ENCODE measurements at regions not wholly inside any gene's neighbourhood (a gene's known extent, or its start where the extent isn't known, plus 50 kb on each side); places are given as distances from the start of the nearest gene placed in this dataset.

DNA sequence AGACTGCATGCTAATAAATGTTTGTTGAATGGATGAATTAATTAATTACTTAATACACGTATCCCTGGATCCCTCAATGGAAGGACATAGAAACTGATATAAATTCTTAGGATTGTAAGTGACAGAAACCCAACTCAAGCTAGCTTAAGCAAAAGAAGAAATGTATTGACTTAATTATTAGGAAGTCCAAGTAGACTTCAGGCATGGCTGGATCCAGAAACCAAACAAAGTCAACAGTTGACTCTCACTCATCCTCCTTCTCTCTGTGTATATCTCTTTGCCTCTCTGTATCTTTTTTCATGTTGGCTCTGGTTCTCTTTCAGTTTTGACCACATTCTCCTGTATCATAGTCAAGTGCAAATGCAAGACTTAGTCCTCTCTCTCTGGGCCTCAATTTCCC lies 82.0 kb upstream of the CTNNBL1 start:
- WGBS, 2 experiments (ENCODE audit: insufficient coverage in 1 of 2, insufficient read length in 1 of 2) = 100% methylated on average over 1 of the region's 1 CpG; no CpG with 5 or more reads in 1 of the 2 experiments
- H3K27me3 Mint-ChIP-seq (ENCODE audit: insufficient read depth) = peaks cover 2% of the 10 kb centered on the region
- TF ChIP-seq, protein P1, sequence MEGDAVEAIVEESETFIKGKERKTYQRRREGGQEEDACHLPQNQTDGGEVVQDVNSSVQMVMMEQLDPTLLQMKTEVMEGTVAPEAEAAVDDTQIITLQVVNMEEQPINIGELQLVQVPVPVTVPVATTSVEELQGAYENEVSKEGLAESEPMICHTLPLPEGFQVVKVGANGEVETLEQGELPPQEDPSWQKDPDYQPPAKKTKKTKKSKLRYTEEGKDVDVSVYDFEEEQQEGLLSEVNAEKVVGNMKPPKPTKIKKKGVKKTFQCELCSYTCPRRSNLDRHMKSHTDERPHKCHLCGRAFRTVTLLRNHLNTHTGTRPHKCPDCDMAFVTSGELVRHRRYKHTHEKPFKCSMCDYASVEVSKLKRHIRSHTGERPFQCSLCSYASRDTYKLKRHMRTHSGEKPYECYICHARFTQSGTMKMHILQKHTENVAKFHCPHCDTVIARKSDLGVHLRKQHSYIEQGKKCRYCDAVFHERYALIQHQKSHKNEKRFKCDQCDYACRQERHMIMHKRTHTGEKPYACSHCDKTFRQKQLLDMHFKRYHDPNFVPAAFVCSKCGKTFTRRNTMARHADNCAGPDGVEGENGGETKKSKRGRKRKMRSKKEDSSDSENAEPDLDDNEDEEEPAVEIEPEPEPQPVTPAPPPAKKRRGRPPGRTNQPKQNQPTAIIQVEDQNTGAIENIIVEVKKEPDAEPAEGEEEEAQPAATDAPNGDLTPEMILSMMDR (conservative IDR thresholded peaks at IDR 0.05) = no peak
- no peak for DNase-seq
- H3K27ac Mint-ChIP-seq = no peak overlapping the region
- H3K4me3 ChIP-seq (ENCODE audit: low read length) = no peak overlapping the region
- H3K9ac ChIP-seq (ENCODE audit: extremely low read depth, low read length, poor library complexity, severe bottlenecking) = no peak overlapping the region
- peaks cover under 1% of the 10 kb centered on the region for H3K27me3 ChIP-seq (ENCODE audit: control insufficient read depth, insufficient read depth, low read length, poor library complexity, severe bottlenecking)
- H3K36me3 ChIP-seq (ENCODE audit: control insufficient read depth, insufficient read depth, low read length) = no peaks in the 10 kb centered on the region
- H3K4me1 Mint-ChIP-seq = no peaks in the 10 kb centered on the region
- no peaks in the 10 kb centered on the region for H3K36me3 Mint-ChIP-seq (ENCODE audit: low read depth)
- no peaks in the 10 kb centered on the region for H3K9me3 Mint-ChIP-seq
- no peak overlapping the region for H3K27ac ChIP-seq (ENCODE audit: low read depth, low read length)
- no peaks in the 10 kb centered on the region for H3K4me1 ChIP-seq (ENCODE audit: control insufficient read depth, insufficient read depth, low read length)
- no peaks in the 10 kb centered on the region for H3K9me3 ChIP-seq (ENCODE audit: control insufficient read depth, low read length)
- H3K4me3 Mint-ChIP-seq = no peak overlapping the region

DNA sequence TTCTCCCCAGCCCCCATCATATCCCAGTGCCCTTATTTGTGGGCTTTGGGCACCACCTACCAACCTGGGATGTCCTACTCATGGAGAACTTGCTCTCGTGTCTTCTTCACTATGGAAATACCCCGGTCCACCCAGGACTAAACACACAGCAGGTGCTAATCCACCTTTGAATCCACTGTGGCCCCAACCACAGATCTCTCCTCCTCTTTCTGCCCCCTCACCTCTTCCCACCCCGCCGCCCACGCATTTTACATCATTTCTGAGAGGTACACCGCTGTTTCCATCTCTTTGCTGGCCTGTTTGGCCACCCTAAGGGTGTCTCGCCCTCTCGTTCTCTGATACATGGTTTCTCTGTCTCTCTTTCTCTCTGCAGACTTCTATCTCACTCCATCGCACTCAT lies 82.5 kb upstream of the CTNNBL1 start:
- Histone ChIP-seq H3K9ac (ENCODE audit: extremely low read depth, low read length, poor library complexity, severe bottlenecking) (no peak overlapping the region), H3K4me3 (ENCODE audit: low read length) (no peak overlapping the region), H3K4me1 (ENCODE audit: control insufficient read depth, insufficient read depth, low read length) (no peaks in the 10 kb centered on the region), H3K27ac (ENCODE audit: low read depth, low read length) (no peak overlapping the region), H3K27me3 (ENCODE audit: control insufficient read depth, insufficient read depth, low read length, poor library complexity, severe bottlenecking) (no peaks in the 10 kb centered on the region), H3K9me3 (ENCODE audit: control insufficient read depth, low read length) (no peaks in the 10 kb centered on the region), H3K36me3 (ENCODE audit: control insufficient read depth, insufficient read depth, low read length) (no peaks in the 10 kb centered on the region)
- no peak for DNase-seq
- H3K9me3 Mint-ChIP-seq = no peaks in the 10 kb centered on the region
- no peak overlapping the region for H3K4me3 Mint-ChIP-seq
- WGBS, 2 experiments (ENCODE audit: insufficient coverage in 1 of 2, insufficient read length in 1 of 2) = 88 to 95% methylated on average over 8 to 9 of the region's 9 CpGs
- H3K27ac Mint-ChIP-seq = no peak overlapping the region
- H3K36me3 Mint-ChIP-seq (ENCODE audit: low read depth) = no peaks in the 10 kb centered on the region
- H3K4me1 Mint-ChIP-seq = no peaks in the 10 kb centered on the region
- TF ChIP-seq, protein P1 (conservative IDR thresholded peaks at IDR 0.05) = no peak
- H3K27me3 Mint-ChIP-seq (ENCODE audit: insufficient read depth) = peaks cover 2% of the 10 kb centered on the region

DNA sequence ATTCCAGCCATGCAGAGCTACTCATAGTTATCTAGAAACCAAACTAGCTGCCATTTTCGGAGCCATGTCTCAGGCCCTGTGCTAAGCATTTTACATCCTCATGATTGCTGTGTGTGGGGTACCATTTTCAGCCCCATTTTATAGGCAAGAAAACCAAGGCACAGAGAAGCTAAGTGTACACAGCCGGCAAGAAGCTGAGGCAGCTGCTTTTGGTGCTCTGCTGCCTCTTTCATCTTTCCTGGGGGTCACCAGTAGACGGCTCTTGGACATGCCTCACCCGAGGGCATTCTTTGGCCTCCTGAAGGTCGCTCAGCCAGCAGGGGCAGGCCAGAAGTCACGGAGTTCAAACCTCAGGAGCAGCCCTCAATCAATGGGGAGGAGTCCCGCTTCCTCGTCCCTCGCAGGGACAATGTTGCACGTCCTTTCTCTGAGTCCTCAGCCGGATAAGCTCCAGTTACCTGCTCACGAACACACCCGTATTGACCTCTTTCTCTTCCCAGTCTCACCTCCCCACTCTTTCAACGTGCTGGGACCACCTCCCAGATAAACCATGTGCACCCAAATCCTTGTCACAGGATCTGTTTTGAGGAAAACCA lies 82.6 kb upstream of the BLCAP start:
- H3K9me3 Mint-ChIP-seq = no peaks in the 10 kb centered on the region
- no peaks in the 10 kb centered on the region for H3K4me1 ChIP-seq (ENCODE audit: control insufficient read depth, insufficient read depth, low read length)
- H3K27me3 Mint-ChIP-seq (ENCODE audit: insufficient read depth) = peaks cover 2% of the 10 kb centered on the region

More for the DNA sequence above, 82.6 kb upstream of the BLCAP start:
- H3K27me3 ChIP-seq (ENCODE audit: control insufficient read depth, insufficient read depth, low read length, poor library complexity, severe bottlenecking) = no peaks in the 10 kb centered on the region
- no peaks in the 10 kb centered on the region for H3K36me3 ChIP-seq (ENCODE audit: control insufficient read depth, insufficient read depth, low read length)
- H3K9ac ChIP-seq (ENCODE audit: extremely low read depth, low read length, poor library complexity, severe bottlenecking) = no peak overlapping the region
- no peak overlapping the region for H3K27ac ChIP-seq (ENCODE audit: low read depth, low read length)
- H3K4me1 Mint-ChIP-seq = no peaks in the 10 kb centered on the region
- H3K27ac Mint-ChIP-seq = no peak overlapping the region
- H3K4me3 Mint-ChIP-seq = no peak overlapping the region
- TF ChIP-seq, protein P1 (conservative IDR thresholded peaks at IDR 0.05) = no peak
- DNase-seq = no peak
- 85 to 90% methylated on average over 13 to 14 of the region's 14 CpGs for WGBS, 2 experiments (ENCODE audit: insufficient coverage in 1 of 2, insufficient read length in 1 of 2)
- no peaks in the 10 kb centered on the region for H3K36me3 Mint-ChIP-seq (ENCODE audit: low read depth)
- H3K4me3 ChIP-seq (ENCODE audit: low read length) = no peak overlapping the region
- H3K9me3 ChIP-seq (ENCODE audit: control insufficient read depth, low read length) = no peaks in the 10 kb centered on the region
